Stimulated activated CD4-positive, alpha-beta T cell treated with anti-CD3 and anti-CD28 coated beads, Interleukin-4, amount 100 ng/mL, for 1 hour (primary cell): ENCODE measurements at regions not wholly inside any gene's neighbourhood (a gene's known extent, or its start where the extent isn't known, plus 50 kb on each side); places are given as distances from the start of the nearest gene placed in this dataset.
"Not testable (repeated sequence)": the region's sequence is repeated elsewhere in the genome, so short reads cannot be mapped to it uniquely, and the experiment has no call there.

Experiments used
- DNase-seq: peaks from one replicate; pipeline ENCODE4 v3.0.0-alpha.2; 2020

GRCh38 chr15:53116169-53116568 lies 326.0 kb upstream of the ONECUT1 start:
- DNase-seq: no peak

- DNase-seq: no peak
These were observed 325.4 kb upstream of the ONECUT1 start for GRCh38 chr15:53115563-53115962.

- no peak for DNase-seq
These were observed 324.8 kb upstream of the ONECUT1 start for GRCh38 chr15:53114960-53115359.

- no peak for DNase-seq
These were observed 320.9 kb upstream of the ONECUT1 start for GRCh38 chr15:53110999-53111398.

- DNase-seq: no peak
These were observed 318.2 kb upstream of the ONECUT1 start for GRCh38 chr15:53108319-53108718.

GRCh38 chr15:53107855-53108254 lies 317.7 kb upstream of the ONECUT1 start:
- DNase-seq: no peak

GRCh38 chr15:53106505-53107286 lies 316.6 kb upstream of the ONECUT1 start:
- DNase-seq: no peak

GRCh38 chr15:53102483-53102882 lies 312.3 kb upstream of the ONECUT1 start:
- DNase-seq: no peak

GRCh38 chr15:53080484-53080883 lies 290.3 kb upstream of the ONECUT1 start:
- no peak for DNase-seq

- no peak for DNase-seq
These were observed 284.1 kb upstream of the ONECUT1 start for GRCh38 chr15:53074221-53074620.

GRCh38 chr15:53072077-53072476 lies 281.9 kb upstream of the ONECUT1 start:
- no peak for DNase-seq

GRCh38 chr15:53068636-53069035 lies 278.5 kb upstream of the ONECUT1 start:
- no peak for DNase-seq

GRCh38 chr15:53059273-53060043 lies 269.3 kb upstream of the ONECUT1 start:
- DNase-seq: no peak

GRCh38 chr15:53046153-53046790 lies 256.1 kb upstream of the ONECUT1 start:
- no peak for DNase-seq

GRCh38 chr15:53038655-53038941 lies 248.5 kb upstream of the ONECUT1 start:
- no peak for DNase-seq

GRCh38 chr15:53037904-53038654 lies 247.9 kb upstream of the ONECUT1 start:
- DNase-seq: no peak

GRCh38 chr15:53036641-53037040 lies 246.5 kb upstream of the ONECUT1 start:
- DNase-seq: no peak

GRCh38 chr15:53034767-53035245 lies 244.7 kb upstream of the ONECUT1 start:
- DNase-seq: no peak

- DNase-seq: no peak
These were observed 243.6 kb upstream of the ONECUT1 start for GRCh38 chr15:53033709-53034108.

- no peak for DNase-seq
These were observed 241.3 kb upstream of the ONECUT1 start for GRCh38 chr15:53031469-53031868.

- no peak for DNase-seq
These were observed 232.7 kb upstream of the ONECUT1 start for GRCh38 chr15:53022788-53023187.

- DNase-seq: no peak
These were observed 223.2 kb upstream of the ONECUT1 start for GRCh38 chr15:53013329-53013728.

- not testable (repeated sequence) for DNase-seq
These were observed 221.6 kb upstream of the ONECUT1 start for GRCh38 chr15:53011779-53012178.
